CD4-positive, alpha-beta T cell treated with Interferon alpha-2 for 1 hour (primary cell): ENCODE measurements at regions not wholly inside any gene's neighbourhood (a gene's known extent, or its start where the extent isn't known, plus 50 kb on each side); places are given as distances from the start of the nearest gene placed in this dataset.
"Not testable (repeated sequence)": the region's sequence is repeated elsewhere in the genome, so short reads cannot be mapped to it uniquely, and the experiment has no call there.

Experiments used
- DNase-seq, 2 donors: peaks; one replicate each; pipeline ENCODE4 v3.0.0-alpha.2; 2020 to 2022

- no peak for DNase-seq
Observed at GRCh38 chr2:175450029-175450760, 268.7 kb upstream of the ATP5MC3 start.

- no peak for DNase-seq
Observed at GRCh38 chr2:175449616-175450015, 268.1 kb upstream of the ATP5MC3 start.

- DNase-seq: no peak
Observed at GRCh38 chr2:175446201-175446600, 264.7 kb upstream of the ATP5MC3 start.

- DNase-seq: no peak
Observed at GRCh38 chr2:175445281-175445680, 263.8 kb upstream of the ATP5MC3 start.

- DNase-seq: no peak
Observed at GRCh38 chr2:175442441-175442840, 260.9 kb upstream of the ATP5MC3 start.

GRCh38 chr2:175441181-175441761 is 259.8 kb upstream of the ATP5MC3 start:
- DNase-seq: no peak

GRCh38 chr2:175439416-175439815 is 257.9 kb upstream of the ATP5MC3 start:
- DNase-seq: no peak

GRCh38 chr2:175437167-175437566 is 255.7 kb upstream of the ATP5MC3 start:
- DNase-seq: no peak

- no peak for DNase-seq
Observed at GRCh38 chr2:175436076-175436475, 254.6 kb upstream of the ATP5MC3 start.

GRCh38 chr2:175435012-175435411 is 253.5 kb upstream of the ATP5MC3 start:
- no peak for DNase-seq

GRCh38 chr2:175432793-175433192 is 251.3 kb upstream of the ATP5MC3 start:
- DNase-seq: no peak

GRCh38 chr2:175432021-175432420 is 250.5 kb upstream of the ATP5MC3 start:
- DNase-seq: no peak

GRCh38 chr2:175431101-175431946 is 249.8 kb upstream of the ATP5MC3 start:
- no peak for DNase-seq

- DNase-seq: no peak
Observed at GRCh38 chr2:175430236-175430635, 248.7 kb upstream of the ATP5MC3 start.

- no peak for DNase-seq
Observed at GRCh38 chr2:175418224-175418835, 236.8 kb upstream of the ATP5MC3 start.

- no peak for DNase-seq
Observed at GRCh38 chr2:175414882-175415487, 233.5 kb upstream of the ATP5MC3 start.

GRCh38 chr2:175414191-175414881 is 232.8 kb upstream of the ATP5MC3 start:
- no peak for DNase-seq

- not testable (repeated sequence) for DNase-seq
Observed at GRCh38 chr2:175410941-175411340, 229.4 kb upstream of the ATP5MC3 start.

- no peak for DNase-seq
Observed at GRCh38 chr2:175404839-175405238, 223.3 kb upstream of the ATP5MC3 start.

GRCh38 chr2:175403599-175404221 is 222.2 kb upstream of the ATP5MC3 start:
- no peak for DNase-seq

- no peak for DNase-seq
Observed at GRCh38 chr2:175402571-175402970, 221.1 kb upstream of the ATP5MC3 start.

GRCh38 chr2:175401956-175402469 is 220.5 kb upstream of the ATP5MC3 start:
- no peak for DNase-seq
